ENCODE measurements at regions not wholly inside any gene's neighbourhood (a gene's known extent, or its start where the extent isn't known, plus 50 kb on each side); places are given as distances from the start of the nearest gene placed in this dataset.

DNA sequence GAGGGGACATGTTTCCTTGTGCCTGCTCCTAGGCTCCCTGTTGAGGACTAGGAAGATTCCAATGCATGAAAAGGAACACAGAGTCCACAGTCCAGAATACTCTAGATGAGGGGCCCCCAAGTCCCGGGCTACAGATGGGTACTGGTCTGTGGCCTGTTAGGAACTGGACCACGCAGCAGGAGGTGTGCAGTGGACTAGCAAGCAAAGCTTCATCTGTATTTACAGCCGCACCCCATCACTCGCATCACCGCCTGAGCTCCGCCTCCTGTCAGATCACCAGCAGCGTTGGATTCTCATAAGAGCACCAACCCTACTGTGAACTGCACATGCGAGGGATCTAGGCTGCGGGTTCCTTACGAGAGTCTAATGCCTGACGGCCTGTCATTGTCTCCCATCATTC, 233.0 kb upstream of the MKLN1 start:
- DNase-seq: peak; percentile 29

DNA sequence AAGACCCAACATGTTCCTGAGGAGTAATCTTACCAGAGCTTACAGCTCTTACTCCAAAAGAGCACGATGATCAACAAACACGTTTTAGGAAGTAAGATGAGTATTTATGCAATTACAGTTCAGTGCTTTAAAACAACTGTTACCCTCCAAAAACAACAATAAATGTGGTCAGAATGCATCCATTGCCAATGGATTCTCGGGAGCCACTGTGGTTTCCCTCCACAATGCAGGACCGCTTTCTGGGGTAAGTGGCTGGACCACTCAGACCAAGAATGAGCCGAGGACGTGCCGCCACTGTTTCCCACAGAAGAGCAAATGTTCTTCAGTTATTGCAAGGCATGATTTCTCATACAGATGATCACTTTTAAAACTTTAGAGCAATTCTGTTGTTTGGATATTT, 232.3 kb upstream of the MKLN1 start:
- DNase-seq: no peak

DNA sequence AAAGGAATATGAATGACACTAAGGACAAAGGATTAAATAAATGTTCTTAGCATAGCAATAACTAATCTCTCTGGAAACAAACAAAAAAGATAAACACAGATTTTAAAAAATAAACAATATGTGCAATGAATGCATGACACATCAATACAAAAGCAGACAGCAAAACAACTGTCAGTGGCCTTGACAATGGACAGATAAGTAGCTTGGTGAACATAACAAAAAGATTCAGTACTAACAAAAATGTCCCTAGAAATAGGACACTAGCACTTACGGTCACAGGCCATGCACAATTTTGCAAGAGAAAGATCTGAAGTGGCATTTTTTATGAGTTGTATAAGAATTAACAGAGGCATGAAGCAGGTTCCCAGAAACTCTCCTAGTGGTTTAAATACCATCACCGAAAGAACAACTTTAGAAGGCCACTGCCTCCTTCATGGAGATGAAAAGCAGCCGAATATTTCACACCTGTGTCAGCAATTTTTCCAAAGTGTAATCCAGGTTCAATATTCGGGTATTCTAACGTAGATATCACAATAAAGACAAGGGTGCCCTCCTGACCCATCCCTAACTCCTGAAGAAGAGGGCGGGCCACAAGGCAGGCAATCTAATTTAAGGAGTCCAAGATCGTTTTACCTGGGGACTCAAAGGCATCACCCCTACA, 231.3 kb upstream of the MKLN1 start:
- no peak for DNase-seq

DNA sequence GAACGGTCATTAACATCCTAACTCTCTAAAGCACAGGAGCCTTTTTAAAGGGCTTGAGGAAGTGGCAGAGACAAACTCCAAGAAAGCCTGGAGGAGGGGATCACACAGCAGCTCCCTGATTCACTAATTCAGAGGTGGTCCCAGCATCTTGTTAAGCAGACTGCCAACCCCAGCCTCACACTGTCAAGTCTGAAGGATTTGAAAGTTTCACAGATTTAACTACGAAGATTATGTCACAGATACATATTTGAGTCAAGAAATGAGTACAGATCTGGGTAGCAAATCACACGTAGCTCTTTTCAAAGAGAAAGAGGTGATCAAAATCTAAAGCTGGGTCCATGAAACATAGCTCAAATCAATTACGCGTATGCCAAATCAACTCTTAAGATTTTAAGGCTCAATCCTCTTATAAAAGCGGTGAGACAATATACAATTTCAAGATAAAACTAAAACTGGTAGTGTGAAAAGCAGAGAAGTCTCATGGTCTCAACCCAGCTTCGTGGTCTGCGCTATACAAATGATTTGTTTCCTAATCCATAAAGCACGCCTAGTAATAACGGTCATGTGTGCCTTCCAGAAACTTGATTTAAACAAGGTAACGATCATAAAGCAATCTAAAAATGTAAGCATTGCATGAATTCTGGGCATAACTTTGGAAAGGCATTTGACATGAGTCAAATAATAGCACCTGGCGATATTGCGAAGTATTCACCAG, 229.9 kb upstream of the MKLN1 start:
- no peak for DNase-seq

DNA sequence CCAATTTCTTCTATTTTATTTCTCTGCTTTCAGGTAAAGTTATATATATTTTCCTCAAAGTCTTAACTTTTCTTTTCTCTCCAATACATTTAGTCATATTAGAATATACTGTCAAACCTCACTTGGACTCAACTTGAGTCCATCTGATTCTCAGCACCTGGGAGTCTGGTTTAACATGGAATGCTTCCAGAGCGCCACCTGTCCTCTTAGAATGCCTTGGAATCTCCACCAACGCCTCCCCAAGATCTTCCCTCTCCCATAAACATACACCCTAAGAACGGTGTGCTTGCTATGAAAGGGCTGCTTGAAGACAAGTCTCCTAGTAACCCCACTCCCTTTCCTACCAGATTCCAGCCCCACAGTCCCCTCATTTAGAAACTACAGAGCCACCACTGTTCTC, 229.1 kb upstream of the MKLN1 start:
- no peak for DNase-seq

- peak; percentile 39 for DNase-seq
These were observed 227.2 kb upstream of the MKLN1 start for GRCh38 chr7:131100357-131101054.

DNA sequence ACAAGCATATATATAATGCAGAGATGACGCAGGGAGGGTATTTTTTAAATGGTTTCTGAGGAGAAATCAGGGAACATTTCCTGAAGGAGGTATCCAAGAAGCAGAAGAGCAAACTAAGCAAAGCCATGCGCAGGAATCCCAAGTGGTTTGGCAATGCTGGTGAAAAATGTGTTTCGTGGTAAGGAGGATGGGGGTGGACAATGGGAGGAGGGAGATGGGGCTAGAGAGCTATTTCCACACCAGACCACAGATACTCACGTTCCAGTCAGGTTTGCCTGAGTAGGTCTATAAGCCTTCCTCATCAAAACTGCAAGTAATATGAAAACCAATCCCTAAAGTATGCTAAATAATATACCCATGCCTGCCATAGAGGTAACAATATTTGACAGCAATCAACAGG, 223.7 kb upstream of the MKLN1 start:
- DNase-seq: no peak

DNA sequence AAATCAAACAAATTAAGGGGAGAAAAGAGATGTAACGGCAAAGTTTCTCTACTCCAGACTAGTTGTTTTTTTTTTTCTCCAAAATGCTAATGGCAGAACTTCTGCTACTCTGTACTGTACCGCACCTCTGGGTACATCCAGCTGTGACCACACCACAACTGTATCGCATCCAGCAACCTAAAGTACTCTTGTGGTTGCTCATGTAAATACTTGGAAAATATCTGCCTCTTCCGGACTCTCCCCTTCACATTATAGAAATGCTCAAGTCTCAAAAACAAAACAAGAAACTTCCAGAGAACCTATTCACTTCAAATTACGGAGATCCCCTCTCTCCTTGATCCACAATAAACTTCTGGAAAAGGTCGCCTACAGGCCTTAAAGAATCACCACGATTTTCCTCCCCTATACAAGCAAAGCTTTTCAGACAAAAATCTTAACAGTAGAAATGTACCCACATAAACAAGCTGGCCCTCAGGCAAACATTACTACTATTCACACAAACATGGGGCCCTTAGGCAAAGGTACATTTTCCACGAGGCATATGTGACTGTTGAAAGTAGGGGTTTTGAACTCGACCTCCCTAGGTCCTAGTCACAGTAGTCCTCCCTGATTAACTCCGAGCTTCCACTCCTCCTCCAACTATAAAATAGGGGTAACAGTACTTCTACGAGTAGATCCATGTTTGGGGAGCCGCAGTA, 222.9 kb upstream of the MKLN1 start:
- DNase-seq: no peak

DNA sequence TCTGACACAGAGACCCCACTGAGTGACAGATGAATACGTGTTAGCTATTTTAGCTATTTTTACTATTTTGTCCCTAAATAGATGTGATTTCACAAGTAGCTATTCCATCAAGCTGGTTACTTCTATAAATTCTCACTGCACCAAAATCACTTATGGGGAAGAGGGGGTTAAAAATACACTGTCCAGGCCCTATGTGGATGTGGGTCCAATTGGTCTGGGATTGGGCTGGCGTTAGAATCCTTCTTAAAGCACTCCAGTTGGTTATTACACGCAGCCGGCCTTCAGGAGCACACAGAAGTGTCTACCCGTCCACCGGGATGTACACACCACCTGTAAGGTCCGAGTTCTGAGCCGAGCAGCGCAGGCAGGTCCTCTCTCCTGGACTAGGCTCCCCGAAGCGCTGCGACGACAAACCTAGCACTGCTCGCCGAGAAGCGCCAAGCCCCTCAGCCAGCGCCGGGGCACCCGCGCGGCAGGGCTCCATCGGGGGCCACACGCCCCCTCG, 222.3 kb upstream of the MKLN1 start:
- DNase-seq: no peak

- peak; percentile 91 for DNase-seq
These were observed 221.6 kb upstream of the MKLN1 start for GRCh38 chr7:131105799-131106680.

GRCh38 chr7:131106681-131107336, 220.9 kb upstream of the MKLN1 start:
- DNase-seq: peak; percentile 66

DNA sequence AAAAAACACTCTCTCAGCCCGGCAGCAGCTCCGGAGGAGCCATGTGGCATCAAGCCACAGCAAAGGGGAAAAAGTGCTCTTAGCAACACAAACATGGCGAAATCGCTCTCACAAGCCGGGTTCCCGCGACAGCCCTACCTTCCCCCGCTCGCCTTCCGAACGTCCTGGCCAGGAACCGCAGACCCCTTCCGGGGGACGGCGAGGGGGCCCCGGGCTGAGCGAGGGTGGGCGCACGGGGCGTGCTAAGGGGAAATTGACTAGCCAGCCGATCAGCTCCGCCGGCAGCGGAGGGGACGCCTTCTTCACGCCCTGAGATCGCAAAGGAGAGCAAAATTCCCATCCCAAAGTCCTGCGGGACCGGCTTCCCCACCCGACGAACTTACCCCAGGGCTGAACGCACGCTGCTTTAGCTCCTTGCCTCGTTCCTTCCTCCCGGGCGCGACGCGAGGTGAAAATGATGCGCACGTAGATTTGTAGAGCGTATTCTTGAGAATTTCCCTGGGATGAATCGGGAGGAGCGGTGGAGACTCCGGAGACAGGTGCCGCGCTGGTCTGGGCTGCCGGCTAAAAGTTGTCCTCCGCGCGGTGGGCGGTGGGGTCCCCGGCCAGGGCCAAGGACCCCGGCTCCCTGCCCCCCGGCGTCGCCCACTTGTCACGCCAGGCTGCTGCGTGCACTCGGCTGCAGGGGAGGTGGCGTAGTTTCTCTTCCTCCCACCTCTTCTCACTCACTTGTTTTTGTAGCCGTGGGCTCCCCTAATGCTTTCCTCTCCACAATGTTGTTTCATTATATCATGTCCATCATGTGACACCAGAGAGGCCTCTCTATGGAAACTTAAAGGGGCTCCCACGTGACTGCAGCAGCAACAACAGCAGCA, 220.1 kb upstream of the MKLN1 start:
- DNase-seq: peak; percentile 86

GRCh38 chr7:131108212-131108940, 219.3 kb upstream of the MKLN1 start:
- peak; percentile 62 for DNase-seq

- no peak for DNase-seq
These were observed 218.5 kb upstream of the MKLN1 start for GRCh38 chr7:131109011-131109758.

DNA sequence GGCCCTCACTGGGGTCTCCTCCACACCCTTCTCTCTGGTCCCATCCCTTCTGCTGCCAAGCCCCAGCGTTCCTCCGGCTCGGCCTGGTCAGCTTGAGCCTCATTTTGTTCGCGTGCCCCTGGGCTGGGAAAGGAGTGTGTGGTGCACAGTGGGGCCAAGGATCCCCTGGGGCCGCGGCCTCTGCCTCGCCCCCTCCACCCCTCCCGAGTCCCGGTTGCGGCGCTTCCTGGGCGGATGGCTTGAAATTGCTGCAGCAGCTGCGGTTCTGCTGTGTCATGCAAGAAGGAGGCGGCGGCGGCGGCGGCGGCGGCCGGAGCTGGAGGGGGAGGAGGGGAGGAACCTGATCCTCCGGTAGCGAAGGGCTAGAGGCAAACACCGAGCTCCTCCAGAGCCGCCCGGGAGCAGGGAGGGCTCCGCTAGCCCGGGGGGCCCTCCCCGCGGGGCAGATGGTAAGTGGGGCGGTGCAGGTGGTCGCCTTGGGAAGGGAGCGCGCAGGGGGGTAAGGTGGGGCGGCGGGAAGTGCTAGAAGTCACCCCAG, 217.8 kb upstream of the MKLN1 start:
- DNase-seq: peak; percentile 82

DNA sequence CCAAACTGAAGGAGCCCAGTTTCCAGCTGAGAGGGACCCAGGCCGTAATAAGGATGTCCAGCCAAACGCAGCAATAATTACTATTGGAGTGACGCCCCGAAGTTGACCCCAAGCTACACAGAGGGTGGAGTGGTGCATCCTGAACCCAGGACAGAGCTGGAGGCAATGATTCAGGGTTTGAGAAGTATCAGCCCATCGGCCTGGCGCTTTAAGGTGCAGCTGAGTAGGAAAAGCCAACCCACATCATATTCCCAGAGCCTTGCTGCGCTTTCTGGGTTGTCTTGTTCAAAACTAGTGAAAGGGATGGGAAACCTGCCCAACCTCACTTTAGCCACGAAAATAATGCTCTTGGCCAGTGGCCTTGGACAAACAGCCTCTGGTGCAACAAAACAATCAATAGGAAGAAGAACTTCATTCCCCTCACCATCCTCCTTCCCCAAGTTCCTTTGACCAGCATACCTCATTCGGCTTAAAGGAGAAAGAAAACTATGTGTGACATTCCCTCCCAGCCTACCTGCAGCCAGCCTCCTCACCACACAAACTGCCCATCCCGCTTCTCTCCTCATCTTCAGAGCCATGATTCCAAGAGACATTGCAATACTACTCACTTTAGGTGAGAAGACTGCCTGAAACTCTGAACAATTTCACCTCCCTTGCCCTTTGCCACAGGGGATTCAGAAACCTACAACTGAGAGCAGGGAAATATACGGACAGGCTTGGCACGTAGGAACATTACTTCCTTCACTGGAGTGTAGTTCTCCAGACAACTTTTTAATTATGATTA, 217.2 kb upstream of the MKLN1 start:
- no peak for DNase-seq

GRCh38 chr7:131111081-131111576, 216.5 kb upstream of the MKLN1 start:
- DNase-seq: peak; percentile 53

GRCh38 chr7:131111792-131112191, 215.9 kb upstream of the MKLN1 start:
- no peak for DNase-seq

Measured in CD4-positive, alpha-beta T cell treated with Interferon gamma for 1 hour (primary cell).